ENCODE measurements at regions not wholly inside any gene's neighbourhood (a gene's known extent, or its start where the extent isn't known, plus 50 kb on each side); places are given as distances from the start of the nearest gene placed in this dataset.

DNA sequence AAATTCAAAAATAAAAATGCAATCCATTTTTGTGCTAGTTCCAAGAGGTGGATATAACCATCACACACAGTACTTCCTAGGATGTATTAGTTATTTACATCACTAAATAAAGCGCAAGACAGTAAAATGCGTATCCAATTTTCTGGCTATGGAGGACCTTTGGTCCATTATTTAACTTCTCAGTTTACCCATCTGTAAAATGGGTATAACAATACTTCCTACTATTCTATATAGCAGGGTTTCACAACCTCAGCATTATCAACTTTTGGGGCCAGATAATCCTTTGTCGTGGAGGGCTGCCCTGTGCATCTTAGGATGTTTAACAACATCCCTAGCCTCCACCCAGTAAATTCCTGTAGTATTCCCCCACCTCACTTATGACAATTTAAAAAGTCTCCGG lies 275.1 kb upstream of the PKDCC start:
- DNase-seq (ENCODE audit: low read depth) = no peak

DNA sequence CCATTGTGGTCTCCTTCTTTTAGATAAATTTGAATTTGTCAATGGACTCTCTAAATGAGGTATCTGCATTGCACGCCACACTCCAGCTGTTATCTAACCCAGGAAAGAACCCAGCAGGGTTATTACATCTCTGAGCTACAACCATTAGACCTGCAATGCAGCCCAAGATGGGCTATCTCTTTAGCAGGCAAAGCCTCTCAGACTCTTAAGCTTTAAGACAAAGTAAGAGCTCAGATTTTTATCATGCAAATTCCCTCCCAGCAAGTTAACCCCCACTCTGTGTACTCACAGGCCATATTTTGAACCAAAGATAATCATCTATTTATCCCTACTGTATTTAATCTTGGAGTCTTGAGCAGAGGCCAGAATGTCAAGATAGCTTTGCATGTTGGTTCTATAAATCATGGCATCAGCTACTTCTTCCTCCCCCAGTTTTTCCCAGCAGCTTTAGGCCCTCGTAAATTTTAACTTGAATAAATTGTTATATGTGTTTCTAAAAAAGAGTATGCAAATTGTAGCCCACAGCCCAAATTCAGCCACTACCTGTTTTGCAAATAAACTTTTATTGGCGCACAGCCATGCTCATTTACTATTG lies 273.7 kb upstream of the PKDCC start:
- DNase-seq (ENCODE audit: low read depth) = no peak

DNA sequence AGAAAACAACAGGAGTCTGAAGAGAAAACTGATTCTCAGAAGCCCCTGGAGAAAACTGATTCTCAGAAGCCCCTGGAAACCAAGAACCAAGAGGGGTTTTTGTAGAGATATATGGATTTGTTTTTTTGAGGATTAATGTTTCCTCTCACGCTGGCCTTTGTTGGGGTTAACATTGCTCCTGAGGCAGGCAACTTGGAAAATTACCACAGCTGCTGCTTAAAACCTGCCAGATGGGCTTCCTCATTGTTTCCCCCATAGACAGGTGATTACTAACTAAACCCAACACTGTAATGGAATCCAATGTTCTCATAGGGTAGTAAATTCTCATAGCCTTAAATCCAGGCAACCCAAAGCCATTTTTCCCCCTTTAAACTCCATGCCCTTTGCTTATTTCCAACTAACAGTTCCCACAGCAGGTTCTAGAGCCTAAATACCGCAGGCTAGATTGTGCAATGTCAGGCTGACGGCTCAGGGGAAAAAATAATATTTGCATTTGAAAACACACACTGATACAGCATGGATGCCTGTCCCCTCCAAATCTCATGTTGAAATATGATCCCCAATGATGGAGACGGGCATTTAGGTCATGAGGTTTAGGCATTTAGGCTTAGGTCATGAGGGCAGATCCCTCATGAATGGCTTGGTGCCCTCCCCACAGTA lies 272.3 kb upstream of the PKDCC start:
- no peak for DNase-seq (ENCODE audit: low read depth)

DNA sequence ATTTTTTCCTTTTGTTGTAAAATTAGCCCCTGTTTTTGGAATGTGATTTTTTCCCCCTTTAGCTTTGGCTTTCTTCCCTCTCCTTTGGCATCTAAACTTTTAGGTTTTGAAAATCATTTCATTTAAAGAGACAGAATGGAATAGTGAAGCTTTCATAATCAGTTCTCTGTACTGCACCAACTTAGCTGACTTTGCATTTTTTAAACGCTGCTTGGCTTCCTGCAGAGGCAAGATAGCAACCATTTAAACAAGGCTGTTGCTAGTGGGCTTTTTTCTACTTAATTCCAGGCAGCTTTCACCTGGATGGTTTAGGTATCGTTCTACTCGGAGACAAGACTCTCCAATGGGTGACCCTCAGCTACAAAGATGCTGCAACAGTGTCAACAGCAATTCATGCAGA lies 267.9 kb upstream of the PKDCC start:
- no peak for DNase-seq (ENCODE audit: low read depth)

DNA sequence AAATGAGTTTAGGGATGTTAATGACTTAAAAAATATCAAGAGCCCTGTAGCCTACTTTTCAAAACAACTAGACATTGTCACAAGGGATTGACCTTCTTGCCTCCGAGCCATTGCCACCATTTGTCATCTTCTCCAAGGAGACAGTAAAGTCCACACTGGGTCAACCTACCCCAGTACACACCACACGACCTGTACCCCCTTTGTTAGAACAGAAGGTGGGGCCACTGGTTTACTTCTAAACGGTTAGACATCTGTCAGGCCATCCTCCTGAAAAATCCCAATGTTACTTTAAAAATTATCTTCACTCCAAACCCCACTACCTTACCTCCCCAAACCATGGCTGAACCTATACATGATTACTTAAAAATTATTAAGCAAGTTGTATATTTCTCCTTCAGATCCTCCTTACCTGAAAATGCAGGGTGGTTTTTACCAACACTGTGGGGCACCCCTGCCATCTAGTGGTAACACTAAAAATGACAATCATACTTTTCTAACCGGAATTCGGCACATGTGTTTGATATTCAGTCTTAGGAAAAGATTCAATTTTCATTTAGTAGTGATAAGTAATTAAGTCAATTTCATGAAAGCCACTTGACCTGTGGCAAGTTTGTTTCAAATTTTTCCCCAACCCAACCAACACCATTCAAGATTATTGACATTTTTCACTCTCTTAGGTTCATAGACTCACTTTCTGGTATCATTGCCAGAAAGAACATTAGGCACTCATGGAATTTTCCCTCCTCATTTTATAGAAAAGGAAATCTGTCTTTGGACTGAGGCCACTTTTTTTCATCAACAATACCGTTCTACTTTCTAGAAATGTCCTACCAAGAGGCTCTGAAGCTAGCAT lies 265.3 kb upstream of the PKDCC start:
- peak; percentile 13 for DNase-seq (ENCODE audit: low read depth)

DNA sequence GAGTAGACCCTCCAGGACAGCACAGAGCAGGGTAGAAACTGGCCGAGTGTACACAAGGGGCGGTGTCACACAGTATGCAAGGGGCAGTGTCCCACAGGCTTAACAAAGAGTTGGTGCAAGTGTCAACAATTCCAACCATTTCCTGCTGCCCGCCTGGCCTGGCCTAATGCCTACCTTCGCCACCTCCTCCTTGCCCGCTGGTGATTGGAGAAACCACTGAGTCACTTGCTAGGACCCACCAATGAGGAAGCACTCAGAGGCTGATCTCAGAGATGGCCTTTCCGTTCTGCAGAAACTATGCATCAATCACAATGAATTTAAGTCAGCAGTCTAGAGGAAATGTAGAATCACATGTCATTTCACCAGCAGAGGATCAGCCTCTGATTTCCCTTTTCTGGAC lies 263.3 kb upstream of the PKDCC start:
- DNase-seq (ENCODE audit: low read depth) = peak; percentile 26

DNA sequence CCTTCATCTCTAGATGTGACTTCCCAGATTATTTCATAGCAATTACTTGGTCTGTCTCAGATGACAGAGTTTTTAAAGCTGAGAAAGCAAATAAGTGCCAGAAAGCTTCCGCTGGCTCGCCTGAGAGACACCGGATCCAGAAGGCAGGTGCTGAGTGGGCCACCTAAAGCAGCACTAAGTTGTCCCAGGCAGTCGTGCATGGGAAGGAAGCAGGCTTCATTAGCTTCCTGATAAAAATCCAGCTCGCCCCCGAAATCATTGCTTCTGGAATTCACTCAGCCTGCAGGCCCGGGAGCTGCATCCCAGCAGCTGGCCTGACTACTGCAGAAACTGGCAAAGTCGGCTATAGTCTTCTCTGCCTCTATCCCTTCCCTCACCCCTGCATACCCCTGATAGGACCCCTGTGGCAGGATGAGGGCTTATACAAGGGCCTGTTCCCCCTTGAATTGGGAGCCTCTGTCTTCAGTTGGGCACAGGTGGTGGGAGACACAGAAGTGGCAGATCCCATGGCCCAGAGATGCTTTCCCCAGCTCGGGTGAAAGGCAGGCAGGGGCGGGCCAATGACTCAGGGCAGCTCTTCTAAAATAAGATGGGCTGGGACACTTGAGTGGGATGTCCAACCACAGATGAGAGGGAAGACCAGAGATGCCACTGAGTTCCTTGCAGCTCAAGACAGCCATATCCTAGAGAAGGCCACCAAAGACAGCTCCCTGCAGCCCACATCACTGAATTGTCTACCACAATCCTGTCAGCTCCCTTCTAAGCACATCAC lies 262.4 kb upstream of the PKDCC start:
- DNase-seq (ENCODE audit: low read depth) = no peak

DNA sequence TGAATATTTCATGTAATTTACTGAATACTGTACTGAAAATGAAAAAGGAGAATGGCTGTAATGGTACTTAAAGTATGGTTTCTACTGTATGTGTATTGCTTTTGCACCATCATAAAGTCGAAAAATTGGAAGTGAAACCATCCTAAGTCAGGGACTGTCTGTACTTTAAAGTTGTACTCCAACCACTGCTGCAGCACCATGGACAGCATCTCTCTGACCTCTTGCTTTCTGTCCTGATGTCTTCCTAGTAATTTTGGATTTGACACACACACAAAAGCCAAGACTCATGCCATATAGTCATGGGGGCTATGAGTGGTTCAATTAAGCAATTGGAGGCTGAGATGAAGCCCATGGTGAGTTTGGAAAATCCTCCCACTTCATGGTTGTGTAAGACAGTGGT lies 256.3 kb upstream of the PKDCC start:
- peak; percentile 39 for DNase-seq (ENCODE audit: low read depth)

DNA sequence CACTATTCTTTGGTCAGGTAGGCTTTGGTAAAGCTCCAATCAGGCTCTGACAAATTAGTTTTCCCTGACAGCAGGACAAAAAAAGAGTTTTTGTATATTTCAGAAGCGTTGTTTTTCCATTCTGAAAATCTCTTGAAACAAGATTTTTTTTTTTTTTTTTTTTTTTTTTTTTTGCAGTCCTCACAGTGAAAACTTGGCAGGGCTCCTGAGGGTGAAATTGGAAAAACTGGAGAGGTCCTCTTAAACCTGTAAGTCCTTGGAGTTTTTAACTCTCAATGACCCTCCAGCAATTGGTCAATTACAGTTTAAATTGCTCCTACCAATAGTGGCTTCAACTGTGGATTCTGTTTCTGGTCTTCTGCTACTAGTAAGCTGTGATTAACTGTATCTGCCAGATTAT lies 244.5 kb upstream of the PKDCC start:
- DNase-seq (ENCODE audit: low read depth) = no peak

DNA sequence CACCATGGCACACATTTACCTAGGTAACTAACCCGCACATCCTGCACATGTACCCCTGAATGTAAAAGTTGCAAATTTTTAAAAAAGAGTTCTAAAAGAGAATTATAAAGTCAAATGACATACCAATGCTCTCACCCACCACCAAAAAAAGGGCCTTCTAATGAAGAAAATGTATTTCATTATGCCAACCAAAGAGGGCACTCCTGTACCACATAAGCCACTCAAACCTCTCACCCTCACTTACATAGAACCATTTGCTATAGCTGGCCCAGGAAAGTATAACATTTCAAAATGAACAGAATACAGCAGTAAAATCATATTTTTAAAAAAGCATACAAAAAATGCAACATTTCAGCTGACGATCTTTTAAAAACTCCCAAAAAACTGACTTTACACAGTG lies 241.5 kb upstream of the PKDCC start:
- no peak for DNase-seq (ENCODE audit: low read depth)

DNA sequence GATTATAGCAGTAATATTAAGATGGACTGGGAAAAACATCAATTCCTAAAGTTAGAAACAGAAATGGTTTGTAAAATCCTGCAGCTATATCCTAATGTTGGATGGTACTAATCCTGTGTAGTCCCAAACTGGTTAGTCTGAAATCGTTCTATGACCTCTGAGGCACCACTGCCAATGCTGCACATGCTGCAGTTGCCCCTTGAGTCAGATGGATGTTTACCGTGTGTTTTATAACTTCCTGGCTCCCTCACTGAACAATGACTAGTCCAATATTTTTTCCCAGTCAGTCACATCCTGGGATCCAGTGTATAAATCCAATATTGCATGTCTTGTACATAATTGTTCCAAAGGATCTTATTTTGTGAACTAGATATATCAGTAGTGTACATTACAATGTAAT lies 226.7 kb upstream of the PKDCC start:
- no peak for DNase-seq (ENCODE audit: low read depth)

DNA sequence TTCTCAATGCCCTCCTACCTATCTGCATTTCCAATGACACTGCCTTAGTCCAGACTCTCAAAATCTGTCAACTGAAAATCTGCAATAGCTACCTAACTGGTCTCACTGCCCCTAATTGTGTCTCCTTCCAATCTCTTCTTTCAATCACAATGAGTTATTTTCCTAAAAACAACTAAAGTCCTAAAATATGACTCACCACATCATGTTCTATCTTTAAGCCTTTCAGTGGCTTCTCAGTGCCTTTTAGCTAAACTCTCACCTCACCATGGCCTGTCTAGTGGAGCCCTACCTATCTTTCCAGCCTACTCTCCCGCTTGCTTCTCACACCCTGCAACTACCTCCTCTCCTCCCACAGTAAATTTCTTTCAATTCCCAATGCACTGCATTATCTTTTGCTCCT lies 220.9 kb upstream of the PKDCC start:
- no peak for DNase-seq (ENCODE audit: low read depth)

DNA sequence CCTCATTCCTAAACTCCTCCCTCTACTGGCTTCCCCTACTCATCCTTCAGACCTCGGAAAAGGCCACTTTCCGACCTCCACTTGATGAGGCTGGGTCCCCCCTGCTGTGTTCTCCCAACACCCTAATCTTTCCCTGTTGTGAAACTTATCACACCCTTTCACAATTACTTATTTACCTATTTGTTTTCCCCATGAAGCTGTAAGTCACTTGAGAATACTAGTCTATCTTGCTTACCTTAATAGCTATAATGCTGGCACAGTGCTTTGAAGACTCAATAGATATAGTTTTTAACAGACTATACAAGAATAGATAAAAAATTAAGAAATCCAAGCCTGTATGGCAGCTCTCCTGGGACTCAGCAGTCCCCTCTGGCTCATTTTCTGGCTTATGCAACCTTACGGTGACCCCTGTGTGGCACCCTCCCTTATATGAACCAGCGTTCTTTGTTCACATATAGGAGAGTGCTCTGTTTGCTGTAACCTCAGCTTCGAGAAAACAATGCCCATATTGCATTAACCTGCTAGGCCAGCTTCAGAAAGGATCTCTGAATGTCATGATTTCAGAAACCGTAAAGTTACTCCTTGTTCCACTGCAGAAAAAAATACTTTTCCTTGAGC lies 220.4 kb upstream of the PKDCC start:
- no peak for DNase-seq (ENCODE audit: low read depth)

DNA sequence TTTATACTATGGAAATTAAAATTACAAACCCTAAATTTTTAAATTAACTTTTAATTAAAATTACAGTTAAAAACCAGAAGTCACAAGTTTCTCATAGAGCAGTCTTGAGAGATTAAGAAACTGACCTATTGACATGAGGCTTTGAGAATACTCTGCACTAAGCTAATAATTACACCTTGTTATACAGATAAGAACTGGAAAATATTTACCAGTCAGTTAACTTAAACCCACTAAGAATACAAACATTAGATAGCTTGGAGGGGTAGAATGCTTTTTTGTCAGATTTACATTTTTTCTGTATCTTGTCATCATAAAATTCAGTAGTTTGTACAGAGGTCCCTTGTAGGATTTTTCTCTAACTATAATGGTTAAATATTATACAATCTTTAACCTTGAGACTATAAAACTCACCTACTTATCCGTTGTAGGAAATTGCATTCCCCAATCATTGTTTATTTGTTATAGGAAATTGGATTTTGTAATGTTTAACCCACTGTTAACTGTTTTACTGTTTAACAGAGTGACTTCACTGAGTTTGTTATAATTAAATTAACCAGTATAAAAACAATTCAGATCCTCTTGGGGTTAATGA lies 219.7 kb upstream of the PKDCC start:
- no peak for DNase-seq (ENCODE audit: low read depth)

DNA sequence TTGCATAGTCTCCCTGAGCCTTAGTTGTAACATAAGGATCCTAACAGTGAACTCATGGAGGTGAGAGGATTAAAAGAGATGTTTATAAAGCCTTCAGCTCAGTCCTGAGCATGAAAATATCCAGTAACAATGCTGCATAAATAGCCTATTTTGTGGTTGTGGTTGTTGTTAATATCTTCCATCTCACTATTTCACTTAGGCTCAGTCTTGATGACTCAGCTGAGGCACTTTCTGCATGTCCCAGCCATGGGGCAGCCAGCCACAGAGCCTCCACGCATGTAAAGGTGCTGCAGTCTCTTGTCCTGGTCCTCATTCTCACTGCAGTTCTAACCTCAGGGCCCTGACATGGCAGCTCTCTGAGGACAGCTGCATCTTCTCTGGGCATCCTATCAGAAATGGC lies 218.8 kb upstream of the PKDCC start:
- no peak for DNase-seq (ENCODE audit: low read depth)

DNA sequence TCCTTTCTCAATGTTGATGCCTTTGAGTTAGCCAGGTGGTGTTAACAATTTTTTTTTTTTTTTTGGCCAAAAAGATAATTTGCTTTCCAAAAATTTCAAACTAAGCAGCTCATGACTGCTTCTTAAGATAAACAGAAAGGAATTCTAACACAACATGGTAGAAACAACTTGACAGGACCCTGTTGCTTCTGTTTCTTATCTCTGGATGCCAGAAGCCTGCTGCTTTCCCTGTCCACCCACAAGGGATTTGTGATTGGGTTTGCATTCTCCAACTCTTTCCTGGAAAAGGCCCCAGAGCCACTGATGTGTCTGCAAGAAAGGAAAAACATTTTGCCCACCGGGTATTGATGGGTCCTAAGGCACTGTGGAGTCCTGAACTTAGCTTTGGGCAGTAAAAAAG lies 217.2 kb upstream of the PKDCC start:
- no peak for DNase-seq (ENCODE audit: low read depth)

DNA sequence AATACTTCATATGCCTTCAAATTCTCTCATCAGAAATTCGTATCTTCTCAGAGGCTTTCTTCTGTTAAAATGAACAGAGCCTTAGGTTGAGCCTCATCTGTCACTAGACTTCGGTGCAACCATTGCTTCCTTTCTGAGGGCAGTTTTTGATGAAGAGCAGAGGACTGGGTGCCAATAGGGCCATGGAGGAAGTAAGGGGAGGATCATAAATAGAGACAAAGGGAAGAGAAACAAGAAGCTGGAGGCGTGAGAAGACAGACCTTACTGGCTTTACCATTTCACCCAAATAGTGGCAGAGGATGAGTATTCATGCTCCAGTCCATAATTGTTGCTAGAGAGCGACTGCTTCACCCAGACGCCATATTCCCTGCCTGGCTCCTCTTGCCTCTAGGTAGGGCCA lies 215.6 kb upstream of the PKDCC start:
- DNase-seq (ENCODE audit: low read depth) = no peak

DNA sequence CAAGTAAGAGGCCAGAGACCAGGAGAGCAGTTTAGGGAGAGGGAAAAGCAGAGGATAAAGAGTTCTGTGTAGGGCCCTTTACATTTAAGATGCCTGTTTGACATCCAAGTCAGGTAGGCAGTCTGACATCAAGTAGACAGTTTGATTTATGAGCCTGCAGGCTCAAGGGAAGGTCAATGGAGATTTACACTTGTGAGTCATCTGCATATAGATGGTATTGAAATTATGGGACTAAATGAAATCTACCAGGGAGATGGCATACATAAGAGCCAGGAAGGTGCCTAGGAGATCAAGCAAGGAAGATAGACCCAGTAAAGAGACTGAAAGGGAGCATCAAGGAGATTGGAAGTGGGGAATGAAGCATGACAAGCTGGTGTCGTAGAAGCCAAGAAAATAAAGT lies 212.4 kb upstream of the PKDCC start:
- no peak for DNase-seq (ENCODE audit: low read depth)

DNA sequence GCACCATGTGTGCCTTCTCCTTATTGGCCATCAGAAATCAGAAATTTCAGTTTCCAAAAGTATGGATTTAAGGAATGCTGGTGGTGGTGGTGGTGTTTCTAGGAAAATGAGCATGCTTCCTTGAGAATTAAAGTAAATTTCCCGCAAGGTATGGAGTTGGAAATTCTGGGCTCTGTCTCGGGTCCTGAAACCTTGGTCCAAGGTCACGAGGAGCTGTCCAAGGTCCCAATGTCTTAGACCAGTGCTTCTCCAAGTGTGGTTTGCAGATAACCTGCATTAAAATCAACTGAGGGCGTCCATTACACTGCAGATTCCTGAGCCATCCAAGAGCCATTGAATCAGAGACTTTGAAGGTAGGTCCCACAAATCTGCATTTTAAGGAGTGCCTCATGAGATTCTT lies 210.9 kb upstream of the PKDCC start:
- DNase-seq (ENCODE audit: low read depth) = peak; percentile 31

DNA sequence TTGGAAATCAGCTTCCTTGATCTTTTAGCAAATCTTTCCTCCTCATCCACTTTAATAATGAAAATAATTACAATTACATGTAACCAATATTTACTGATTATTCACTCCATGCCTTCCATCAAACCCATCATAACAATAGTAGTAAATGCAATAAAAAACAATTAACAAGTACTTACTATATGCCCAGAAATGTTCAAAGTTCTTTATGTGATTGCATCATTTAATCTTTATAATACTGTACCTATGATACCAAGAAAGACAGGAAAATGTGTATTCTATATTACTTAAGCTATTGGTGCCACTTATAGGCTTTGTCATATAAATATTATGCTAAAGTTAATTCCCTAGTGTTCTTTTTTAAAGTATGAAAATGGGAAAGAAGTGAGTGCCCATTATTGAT lies 210.2 kb upstream of the PKDCC start:
- DNase-seq (ENCODE audit: low read depth) = no peak

DNA sequence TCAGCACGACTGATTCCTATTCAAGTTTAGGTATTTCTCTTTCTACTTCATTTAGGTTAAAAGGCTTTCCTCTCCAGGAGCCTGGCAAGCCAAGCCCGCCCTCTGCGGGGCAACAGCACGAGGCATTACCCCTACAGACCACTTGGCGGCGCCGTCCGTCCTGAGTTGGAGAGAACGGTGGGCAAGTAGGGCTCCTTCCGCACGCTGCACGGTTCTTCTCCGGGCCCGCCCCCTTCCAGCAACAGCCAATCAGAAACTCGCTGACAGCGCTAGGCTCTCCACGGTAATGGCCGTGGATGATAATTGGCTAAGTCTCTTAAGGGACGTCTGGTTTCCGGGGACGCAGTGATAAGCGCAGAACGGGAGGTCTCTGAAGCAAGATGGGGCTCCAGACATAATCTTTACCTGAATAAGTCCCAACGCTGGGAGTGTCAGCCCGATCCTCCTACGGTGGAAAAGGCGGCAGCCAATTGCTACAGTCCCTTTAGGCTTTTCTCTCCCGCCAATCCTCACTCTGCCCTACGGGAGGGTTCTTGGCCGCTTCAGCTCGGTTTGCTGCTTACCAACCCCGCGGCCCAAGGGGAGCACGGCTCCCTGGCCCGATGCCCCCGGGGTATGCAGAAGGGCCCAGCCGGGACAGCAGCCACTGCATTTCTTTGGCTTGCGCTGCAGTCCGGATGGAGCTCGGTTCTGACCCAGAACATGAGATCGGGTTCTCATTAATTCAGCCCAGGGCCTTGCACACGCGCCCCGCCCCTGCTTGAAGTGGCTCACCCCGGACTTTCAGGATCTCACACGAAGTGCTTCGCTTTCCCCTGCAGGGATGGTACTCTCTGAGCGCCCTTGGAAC lies 206.9 kb upstream of the PKDCC start:
- DNase-seq (ENCODE audit: low read depth) = peak; percentile 93
